GM23248 (cell line): ENCODE measurements at regions not wholly inside any gene's neighbourhood (a gene's known extent, or its start where the extent isn't known, plus 50 kb on each side); places are given as distances from the start of the nearest gene placed in this dataset.

Source experiments
- EZH2 ChIP-seq: fragments of 200-600 bp; sonication (generic); IDR thresholded peaks from 2 replicates; pipeline ENCODE4 v1.6.1; 2018; ENCODE audit warnings: antibody characterized with exemption, mild to moderate bottlenecking; ENCODE audit not compliant: insufficient read depth, poor library complexity, severe bottlenecking
- EZH2phosphoT487 ChIP-seq: fragments of 200-600 bp; sonication (generic); IDR thresholded peaks from 2 replicates; pipeline ENCODE4 v1.6.1; 2018; ENCODE audit warnings: antibody characterized with exemption, moderate library complexity, mild to moderate bottlenecking, low read depth; ENCODE audit not compliant: insufficient read depth

- TF ChIP-seq EZH2 = no peak
- TF ChIP-seq EZH2phosphoT487 = no peak
Observed at GRCh38 chr6:91196729-91197128, 609.9 kb upstream of the MAP3K7 start.
